Activated CD8-positive, alpha-beta T cell treated with anti-CD3 and anti-CD28 coated beads for 36 hours (primary cell): ENCODE measurements at regions not wholly inside any gene's neighbourhood (a gene's known extent, or its start where the extent isn't known, plus 50 kb on each side); places are given as distances from the start of the nearest gene placed in this dataset.

Experiments used
- ATAC-seq: fragments of 200-7000 bp; cut with Tn5 transposase; one replicate; pipeline ENCODE4 v1.10.0; 2021; ENCODE audit warnings: mild to moderate bottlenecking, moderate library complexity
- CTCF ChIA-PET: fragments of 350-600 bp; sonication (Branson Sonifier 250); formaldehyde crosslinking; loops from one replicate; lab custom pipeline; 2021; ENCODE audit warnings: antibody characterized with exemption; lab: Charles Lee
- POLR2A ChIA-PET: fragments of 350-600 bp; sonication (Branson Sonifier 250); formaldehyde crosslinking; loops from one replicate; lab custom pipeline; 2021; ENCODE audit warnings: antibody characterized with exemption; lab: Charles Lee
- DNase-seq: peaks from one replicate; pipeline ENCODE4 v3.0.0-alpha.2; 2020
- H3K27ac Mint-ChIP-seq: one replicate; pipeline ENCODE4 v1.8.0; 2021; ENCODE audit warnings: mild to moderate bottlenecking, mixed read lengths
- H3K27me3 Mint-ChIP-seq: one replicate; pipeline ENCODE4 v1.8.0; 2021; ENCODE audit warnings: mixed read lengths
- H3K36me3 Mint-ChIP-seq: one replicate; pipeline ENCODE4 v1.8.0; 2021; ENCODE audit warnings: low read depth, mixed read lengths
- H3K4me1 Mint-ChIP-seq: one replicate; pipeline ENCODE4 v1.8.0; 2021; ENCODE audit warnings: low read depth, mixed read lengths
- H3K4me3 Mint-ChIP-seq: one replicate; pipeline ENCODE4 v1.8.0; 2021; ENCODE audit warnings: mild to moderate bottlenecking, moderate library complexity, mixed read lengths
- H3K9me3 Mint-ChIP-seq: one replicate; pipeline ENCODE4 v1.8.0; 2021; ENCODE audit warnings: mixed read lengths
- intact Hi-C: fragments of 100-400 bp; cut with micrococcal nuclease; formaldehyde crosslinking; loops from one replicate; pipeline ENCODE4 v1.10.0; 2022
- TF ChIP-seq, protein P1 (sequence below): fragments of 200-600 bp; IDR thresholded peaks from one replicate; pipeline ENCODE4 v1.8.0; 2022; ENCODE audit warnings: antibody characterized with exemption, mild to moderate bottlenecking

DNA sequence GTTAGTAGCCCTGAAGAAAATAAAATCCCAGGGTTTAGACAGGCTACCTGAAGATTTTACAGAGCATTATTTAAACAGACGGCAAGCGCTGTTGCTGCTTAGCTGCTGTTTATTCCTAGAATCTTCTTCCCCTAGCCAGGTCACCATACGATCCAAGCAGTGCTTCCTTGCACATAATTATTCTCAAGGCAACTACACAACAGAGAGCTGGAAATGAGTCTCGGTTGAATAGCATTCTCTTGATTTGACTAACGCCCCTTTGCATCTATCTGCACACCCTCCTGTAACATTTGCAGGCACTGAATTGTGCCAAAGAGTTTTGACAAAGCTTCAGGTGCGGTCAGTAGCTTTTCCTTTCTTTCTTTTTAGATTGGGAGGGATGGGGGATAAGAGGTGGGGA is 564.4 kb downstream of the TBL1XR1 start:
- ChIA-PET CTCF (no interaction called here), POLR2A (no interaction called here)
- TF ChIP-seq, protein P1, sequence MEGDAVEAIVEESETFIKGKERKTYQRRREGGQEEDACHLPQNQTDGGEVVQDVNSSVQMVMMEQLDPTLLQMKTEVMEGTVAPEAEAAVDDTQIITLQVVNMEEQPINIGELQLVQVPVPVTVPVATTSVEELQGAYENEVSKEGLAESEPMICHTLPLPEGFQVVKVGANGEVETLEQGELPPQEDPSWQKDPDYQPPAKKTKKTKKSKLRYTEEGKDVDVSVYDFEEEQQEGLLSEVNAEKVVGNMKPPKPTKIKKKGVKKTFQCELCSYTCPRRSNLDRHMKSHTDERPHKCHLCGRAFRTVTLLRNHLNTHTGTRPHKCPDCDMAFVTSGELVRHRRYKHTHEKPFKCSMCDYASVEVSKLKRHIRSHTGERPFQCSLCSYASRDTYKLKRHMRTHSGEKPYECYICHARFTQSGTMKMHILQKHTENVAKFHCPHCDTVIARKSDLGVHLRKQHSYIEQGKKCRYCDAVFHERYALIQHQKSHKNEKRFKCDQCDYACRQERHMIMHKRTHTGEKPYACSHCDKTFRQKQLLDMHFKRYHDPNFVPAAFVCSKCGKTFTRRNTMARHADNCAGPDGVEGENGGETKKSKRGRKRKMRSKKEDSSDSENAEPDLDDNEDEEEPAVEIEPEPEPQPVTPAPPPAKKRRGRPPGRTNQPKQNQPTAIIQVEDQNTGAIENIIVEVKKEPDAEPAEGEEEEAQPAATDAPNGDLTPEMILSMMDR, result no peak
- Mint-ChIP-seq H3K4me1 (no peaks in the 10 kb centered on the region), H3K27ac (no peak overlapping the region), H3K4me3 (no peak overlapping the region), H3K27me3 (no peaks in the 10 kb centered on the region), H3K9me3 (no peaks in the 10 kb centered on the region), H3K36me3 (no peaks in the 10 kb centered on the region)
- ATAC-seq (no peak), DNase-seq (no peak)
- intact Hi-C loops, result no loop called here

GRCh38 chr3:176631165-176631564 is 566.1 kb downstream of the TBL1XR1 start:
- no peaks in the 10 kb centered on the region for H3K27me3 Mint-ChIP-seq
- H3K9me3 Mint-ChIP-seq, result no peaks in the 10 kb centered on the region
- H3K36me3 Mint-ChIP-seq, result no peaks in the 10 kb centered on the region
- intact Hi-C loops, result no loop called here
- ATAC-seq (no peak), DNase-seq (no peak)
- ChIA-PET POLR2A (no interaction called here), CTCF (no interaction called here)
- no peak overlapping the region for H3K27ac Mint-ChIP-seq
- TF ChIP-seq, protein P1, result no peak
- H3K4me1 Mint-ChIP-seq, result no peaks in the 10 kb centered on the region
- H3K4me3 Mint-ChIP-seq, result no peak overlapping the region

GRCh38 chr3:176628101-176628639 is 569.1 kb downstream of the TBL1XR1 start:
- intact Hi-C loops, result no loop called here
- CTCF ChIA-PET, result no interaction called here
- H3K36me3 Mint-ChIP-seq, result no peaks in the 10 kb centered on the region
- DNase-seq (no peak), ATAC-seq (no peak)
- H3K27ac Mint-ChIP-seq, result no peak overlapping the region
- no peaks in the 10 kb centered on the region for H3K27me3 Mint-ChIP-seq
- H3K4me1 Mint-ChIP-seq, result no peaks in the 10 kb centered on the region
- TF ChIP-seq, protein P1, result no peak
- H3K9me3 Mint-ChIP-seq, result no peaks in the 10 kb centered on the region
- POLR2A ChIA-PET, result no interaction called here
- no peak overlapping the region for H3K4me3 Mint-ChIP-seq

DNA sequence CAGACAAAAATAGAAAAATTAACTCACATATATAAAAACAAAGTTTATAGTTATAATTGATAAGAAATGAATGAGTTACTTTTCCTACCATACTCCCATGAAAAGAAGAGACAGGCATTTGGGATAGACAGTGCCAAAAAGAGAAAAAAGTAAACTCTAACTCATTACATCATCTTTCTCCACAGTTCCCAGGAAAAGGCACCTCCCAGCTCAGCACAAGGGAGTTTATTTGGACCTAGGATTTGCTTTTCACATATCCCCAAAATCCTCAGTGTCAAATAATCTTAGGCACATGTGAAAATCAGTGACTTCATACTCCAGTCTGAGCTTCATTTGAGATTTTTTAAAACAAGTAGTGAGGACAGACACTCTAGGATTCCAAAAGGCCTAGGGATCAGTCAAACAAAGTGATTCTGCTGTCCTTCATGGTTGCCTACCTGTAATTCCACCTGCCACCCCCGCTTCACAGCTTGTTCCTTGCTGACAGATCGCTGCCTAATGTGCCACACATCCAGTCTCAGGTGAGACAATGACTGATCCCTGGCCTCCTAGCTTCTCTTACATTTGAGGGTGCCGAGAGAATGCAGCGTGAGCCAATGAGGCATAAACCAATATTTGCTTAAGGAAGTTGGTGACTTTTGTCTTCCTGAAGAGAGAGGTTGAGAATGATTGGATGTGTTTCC is 573.7 kb downstream of the TBL1XR1 start:
- ChIA-PET CTCF (no interaction called here), POLR2A (no interaction called here)
- Mint-ChIP-seq H3K4me3 (no peak overlapping the region), H3K27me3 (no peaks in the 10 kb centered on the region), H3K36me3 (no peaks in the 10 kb centered on the region), H3K9me3 (no peaks in the 10 kb centered on the region), H3K27ac (no peak overlapping the region), H3K4me1 (no peaks in the 10 kb centered on the region)
- DNase-seq (no peak), ATAC-seq (no peak)
- intact Hi-C loops, result no loop called here
- TF ChIP-seq, protein P1, result no peak

DNA sequence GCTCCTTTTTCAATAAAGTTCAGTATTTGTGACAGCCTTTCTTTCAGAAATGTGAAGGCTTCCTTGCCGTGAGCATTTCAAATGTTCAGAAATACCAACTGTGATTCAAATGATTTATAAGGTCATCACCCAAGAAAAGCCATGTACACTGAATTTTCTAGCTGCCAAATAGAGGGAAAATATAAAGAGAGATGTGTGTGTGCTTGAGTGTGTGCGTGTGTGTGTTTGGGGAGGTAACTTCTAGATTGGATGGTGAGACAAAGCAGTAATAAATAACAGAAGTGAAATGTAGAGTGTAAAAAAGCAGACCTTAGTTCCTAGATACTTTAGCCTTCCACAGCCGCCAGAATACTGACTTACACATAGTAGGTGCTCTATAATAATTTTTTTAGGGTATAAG is 577.4 kb downstream of the TBL1XR1 start:
- H3K9me3 Mint-ChIP-seq, result no peaks in the 10 kb centered on the region
- intact Hi-C loops, result no loop called here
- no peak overlapping the region for H3K4me3 Mint-ChIP-seq
- TF ChIP-seq, protein P1, result no peak
- H3K27ac Mint-ChIP-seq, result no peak overlapping the region
- ATAC-seq (no peak), DNase-seq (no peak)
- H3K36me3 Mint-ChIP-seq, result no peaks in the 10 kb centered on the region
- no peaks in the 10 kb centered on the region for H3K27me3 Mint-ChIP-seq
- CTCF ChIA-PET, result no interaction called here
- POLR2A ChIA-PET, result no interaction called here
- H3K4me1 Mint-ChIP-seq, result no peaks in the 10 kb centered on the region
